CD4-positive, alpha-beta T cell treated with Interleukin-4 for 4 hours (primary cell): ENCODE measurements at regions not wholly inside any gene's neighbourhood (a gene's known extent, or its start where the extent isn't known, plus 50 kb on each side); places are given as distances from the start of the nearest gene placed in this dataset.
"Not testable (repeated sequence)": the region's sequence is repeated elsewhere in the genome, so short reads cannot be mapped to it uniquely, and the experiment has no call there.

Experiments
- DNase-seq: peaks from one replicate; pipeline ENCODE4 v3.0.0-alpha.2; 2020

GRCh38 chr4:64216741-64217140 is 192.5 kb downstream of the TECRL start:
- DNase-seq, result no peak

GRCh38 chr4:64205376-64205775 is 203.9 kb downstream of the TECRL start:
- DNase-seq, result no peak

GRCh38 chr4:64200001-64200555 is 209.2 kb downstream of the TECRL start:
- no peak for DNase-seq

- no peak for DNase-seq
These were observed 213.7 kb downstream of the TECRL start for GRCh38 chr4:64195582-64195981.

GRCh38 chr4:64192731-64193412 is 216.4 kb downstream of the TECRL start:
- DNase-seq, result no peak

- no peak for DNase-seq
These were observed 234.9 kb downstream of the TECRL start for GRCh38 chr4:64174247-64174882.

GRCh38 chr4:64166365-64166764 is 242.9 kb downstream of the TECRL start:
- no peak for DNase-seq

- peak; percentile 31 for DNase-seq
These were observed 250.5 kb downstream of the TECRL start for GRCh38 chr4:64158648-64159326.

GRCh38 chr4:64157397-64157796 is 251.9 kb downstream of the TECRL start:
- DNase-seq, result no peak

- no peak for DNase-seq
These were observed 253.0 kb downstream of the TECRL start for GRCh38 chr4:64156253-64156652.

GRCh38 chr4:64146030-64146429 is 263.2 kb downstream of the TECRL start:
- no peak for DNase-seq

- no peak for DNase-seq
These were observed 264.3 kb downstream of the TECRL start for GRCh38 chr4:64144994-64145393.

GRCh38 chr4:64130907-64131306 is 278.3 kb downstream of the TECRL start:
- no peak for DNase-seq

- DNase-seq, result no peak
These were observed 283.9 kb downstream of the TECRL start for GRCh38 chr4:64125354-64125753.

GRCh38 chr4:64121803-64122202 is 287.4 kb downstream of the TECRL start:
- no peak for DNase-seq

GRCh38 chr4:64105903-64106302 is 303.3 kb downstream of the TECRL start:
- no peak for DNase-seq

- no peak for DNase-seq
These were observed 313.9 kb downstream of the TECRL start for GRCh38 chr4:64095398-64095797.

GRCh38 chr4:64079316-64079715 is 329.9 kb downstream of the TECRL start:
- DNase-seq, result no peak

GRCh38 chr4:64068096-64068495 is 341.2 kb downstream of the TECRL start:
- DNase-seq, result no peak

- DNase-seq, result no peak
These were observed 346.3 kb downstream of the TECRL start for GRCh38 chr4:64062991-64063390.

- DNase-seq, result not testable (repeated sequence)
These were observed 372.2 kb downstream of the TECRL start for GRCh38 chr4:64037033-64037432.

GRCh38 chr4:64022560-64022959 is 386.7 kb downstream of the TECRL start:
- no peak for DNase-seq

- DNase-seq, result no peak
These were observed 392.4 kb downstream of the TECRL start for GRCh38 chr4:64016893-64017292.

GRCh38 chr4:64014647-64015046 is 394.6 kb downstream of the TECRL start:
- no peak for DNase-seq
